ENCODE measurements at regions not wholly inside any gene's neighbourhood (a gene's known extent, or its start where the extent isn't known, plus 50 kb on each side); places are given as distances from the start of the nearest gene placed in this dataset.
"Not testable (repeated sequence)": the region's sequence is repeated elsewhere in the genome, so short reads cannot be mapped to it uniquely, and the experiment has no call there.

DNA sequence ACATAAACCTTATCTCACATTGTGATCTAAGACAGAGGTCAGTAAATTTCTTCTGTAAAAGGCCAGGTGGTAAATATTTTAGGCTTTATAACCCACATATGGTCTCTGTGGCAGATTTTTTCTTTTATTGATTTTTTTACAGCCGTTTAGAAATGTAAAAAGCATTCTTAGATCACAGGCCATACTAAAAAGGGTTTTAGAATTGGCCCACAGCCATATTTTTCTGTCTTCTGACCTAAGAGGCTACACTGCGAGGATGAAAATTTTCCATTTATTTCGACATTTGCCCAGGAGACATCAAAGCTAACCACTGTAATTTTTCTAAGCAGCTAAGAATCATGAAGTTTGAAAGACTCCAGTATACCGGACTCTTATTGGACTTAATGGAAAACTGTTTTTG, 377.2 kb upstream of the SGO1 start:
- H3K27ac Mint-ChIP-seq = no peak overlapping the region
- ATAC-seq (replicated peaks) (no peak), DNase-seq (no peak)
- no peaks in the 10 kb centered on the region for H3K27me3 Mint-ChIP-seq
- peaks cover 0 to 1% of the 10 kb centered on the region in 2 donors for H3K9me3 Mint-ChIP-seq
- H3K4me3 Mint-ChIP-seq = no peak overlapping the region
- no peaks in the 10 kb centered on the region for H3K36me3 Mint-ChIP-seq
- H3K4me1 Mint-ChIP-seq = no peaks in the 10 kb centered on the region

DNA sequence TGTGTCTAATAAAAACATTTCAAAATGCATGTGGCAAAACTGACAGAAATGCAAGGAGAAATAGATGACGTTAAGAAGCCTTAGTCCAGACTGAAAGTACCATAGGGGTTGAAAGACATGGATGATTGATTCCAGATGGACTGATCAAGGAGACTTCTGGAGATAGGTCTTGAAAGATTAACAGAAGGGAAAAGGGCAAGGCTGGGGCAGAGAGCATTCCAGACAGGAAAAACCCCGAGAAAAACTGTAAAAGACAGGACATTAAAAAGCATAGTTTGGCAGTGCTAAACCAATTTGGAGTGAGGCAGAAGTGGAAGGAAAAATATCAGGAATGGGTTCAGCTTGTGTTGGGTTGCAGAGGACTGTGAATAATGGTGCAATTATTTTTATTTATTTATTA, 375.2 kb upstream of the SGO1 start:
- Mint-ChIP-seq H3K36me3 (no peaks in the 10 kb centered on the region), H3K4me3 (no peak overlapping the region), H3K9me3 (peaks cover 0 to 1% of the 10 kb centered on the region in 2 donors), H3K27ac (no peak overlapping the region), H3K27me3 (no peaks in the 10 kb centered on the region), H3K4me1 (no peaks in the 10 kb centered on the region)
- DNase-seq (no peak), ATAC-seq (replicated peaks) (no peak)

DNA sequence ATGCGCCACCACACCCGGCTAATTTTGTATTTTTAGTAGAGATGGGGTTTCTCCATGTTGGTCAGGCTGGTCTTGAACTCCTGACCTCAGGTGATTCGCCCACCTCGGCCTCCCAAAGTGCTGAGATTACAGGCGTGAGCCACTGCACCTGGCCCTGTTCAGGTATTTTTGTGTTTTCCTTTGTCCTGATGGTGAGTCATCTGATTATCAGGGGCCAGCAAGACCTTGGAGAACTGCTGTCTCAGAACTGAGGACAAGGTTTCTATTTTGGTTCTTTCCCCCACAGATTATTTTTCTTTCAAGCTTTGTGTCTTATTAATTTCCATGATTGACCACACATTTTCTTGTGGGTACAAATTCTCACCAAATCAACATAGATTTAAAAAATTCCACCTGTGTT, 374.4 kb upstream of the SGO1 start:
- not testable (repeated sequence) for H3K4me3 Mint-ChIP-seq; H3K9me3 Mint-ChIP-seq; H3K4me1 Mint-ChIP-seq; H3K27me3 Mint-ChIP-seq; H3K27ac Mint-ChIP-seq; DNase-seq; ATAC-seq (replicated peaks); H3K36me3 Mint-ChIP-seq

DNA sequence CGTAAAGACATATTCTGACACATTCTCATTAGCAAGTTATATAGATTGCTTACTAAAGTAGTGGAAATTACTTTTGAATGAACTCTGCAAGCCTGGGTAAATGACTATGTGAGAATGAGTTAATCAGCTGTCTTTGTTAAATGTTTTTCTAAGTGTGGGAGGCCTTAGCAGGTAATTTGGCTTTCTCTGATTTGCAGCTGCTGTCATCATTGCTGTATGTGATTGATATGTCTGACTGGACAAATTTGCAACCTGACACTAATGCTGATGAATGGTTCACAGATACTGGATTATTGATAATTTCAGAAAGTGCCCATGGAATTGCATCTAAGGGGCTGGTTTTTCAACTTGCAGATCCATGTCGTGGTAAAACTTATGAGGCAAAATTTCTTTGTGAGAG, 372.2 kb upstream of the SGO1 start:
- Mint-ChIP-seq H3K9me3 (peaks cover 0 to 1% of the 10 kb centered on the region in 2 donors), H3K4me3 (no peak overlapping the region), H3K36me3 (no peaks in the 10 kb centered on the region), H3K4me1 (no peaks in the 10 kb centered on the region), H3K27me3 (no peaks in the 10 kb centered on the region), H3K27ac (no peak overlapping the region)
- no peak for DNase-seq
- no peak for ATAC-seq (replicated peaks)

DNA sequence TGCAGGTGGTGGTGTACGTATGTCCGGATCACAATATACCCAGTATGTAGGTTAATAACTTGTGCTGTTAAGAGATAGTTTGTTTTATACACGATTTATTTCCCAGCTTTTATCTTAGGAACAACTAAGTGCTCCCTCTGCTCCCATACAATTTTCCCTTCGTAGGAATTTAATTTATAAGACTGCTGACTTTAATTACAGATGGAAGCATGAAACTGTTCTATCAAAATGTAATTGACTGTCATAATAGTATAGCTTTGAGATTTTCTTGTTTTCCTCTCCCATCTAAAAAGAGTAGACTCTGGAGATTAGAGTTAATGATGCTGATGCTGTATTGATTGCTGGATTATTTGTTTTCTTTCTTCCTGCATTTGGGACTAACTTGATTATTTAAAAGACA, 370.7 kb upstream of the SGO1 start:
- DNase-seq = no peak
- no peak overlapping the region for H3K4me3 Mint-ChIP-seq
- H3K4me1 Mint-ChIP-seq = no peaks in the 10 kb centered on the region
- ATAC-seq (replicated peaks) = no peak
- H3K36me3 Mint-ChIP-seq = no peaks in the 10 kb centered on the region
- H3K9me3 Mint-ChIP-seq = peaks cover 0 to 3% of the 10 kb centered on the region in 2 donors
- H3K27ac Mint-ChIP-seq = no peak overlapping the region
- H3K27me3 Mint-ChIP-seq = no peaks in the 10 kb centered on the region

DNA sequence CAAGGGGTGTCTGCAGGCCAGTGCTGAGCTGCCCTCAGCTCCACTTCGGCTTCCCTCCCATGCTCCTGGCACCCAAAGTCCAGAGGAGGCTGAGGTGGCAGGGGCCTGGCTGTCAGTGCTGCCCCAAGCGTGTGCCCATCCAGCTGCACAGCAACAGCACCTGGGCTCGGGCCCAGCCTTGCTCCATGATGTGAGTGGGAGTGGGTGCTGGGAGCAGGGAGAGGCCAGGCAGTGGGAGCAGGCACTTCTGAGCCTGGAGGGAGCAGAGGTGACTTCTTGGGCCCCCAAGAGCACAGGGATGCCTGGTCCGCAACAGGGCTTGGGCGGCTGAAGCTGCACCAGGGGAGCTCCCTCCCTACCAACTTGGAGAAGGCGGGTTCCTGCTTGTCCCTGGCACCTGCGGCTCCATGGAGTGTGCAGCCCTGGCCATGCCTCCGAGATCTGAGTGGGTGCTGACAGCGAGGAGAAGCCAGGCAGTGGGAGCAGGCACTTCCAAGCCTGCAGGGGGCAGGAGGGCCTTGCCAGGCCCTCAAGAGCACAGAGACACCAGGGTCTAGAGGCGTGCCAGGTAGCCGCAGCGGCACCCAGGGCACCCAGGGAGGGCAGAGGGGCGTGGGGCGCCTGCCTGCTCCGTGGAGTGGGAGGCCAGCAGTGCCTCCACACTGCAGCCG, 366.7 kb upstream of the SGO1 start:
- H3K27me3 Mint-ChIP-seq = no peaks in the 10 kb centered on the region
- ATAC-seq (replicated peaks) (no peak), DNase-seq (no peak)
- H3K4me3 Mint-ChIP-seq = no peak overlapping the region
- H3K9me3 Mint-ChIP-seq = peaks cover 5 to 7% of the 10 kb centered on the region in 2 donors
- no peak overlapping the region for H3K27ac Mint-ChIP-seq
- H3K36me3 Mint-ChIP-seq = peaks cover 3 to 4% of the 10 kb centered on the region in 2 donors
- no peaks in the 10 kb centered on the region for H3K4me1 Mint-ChIP-seq

DNA sequence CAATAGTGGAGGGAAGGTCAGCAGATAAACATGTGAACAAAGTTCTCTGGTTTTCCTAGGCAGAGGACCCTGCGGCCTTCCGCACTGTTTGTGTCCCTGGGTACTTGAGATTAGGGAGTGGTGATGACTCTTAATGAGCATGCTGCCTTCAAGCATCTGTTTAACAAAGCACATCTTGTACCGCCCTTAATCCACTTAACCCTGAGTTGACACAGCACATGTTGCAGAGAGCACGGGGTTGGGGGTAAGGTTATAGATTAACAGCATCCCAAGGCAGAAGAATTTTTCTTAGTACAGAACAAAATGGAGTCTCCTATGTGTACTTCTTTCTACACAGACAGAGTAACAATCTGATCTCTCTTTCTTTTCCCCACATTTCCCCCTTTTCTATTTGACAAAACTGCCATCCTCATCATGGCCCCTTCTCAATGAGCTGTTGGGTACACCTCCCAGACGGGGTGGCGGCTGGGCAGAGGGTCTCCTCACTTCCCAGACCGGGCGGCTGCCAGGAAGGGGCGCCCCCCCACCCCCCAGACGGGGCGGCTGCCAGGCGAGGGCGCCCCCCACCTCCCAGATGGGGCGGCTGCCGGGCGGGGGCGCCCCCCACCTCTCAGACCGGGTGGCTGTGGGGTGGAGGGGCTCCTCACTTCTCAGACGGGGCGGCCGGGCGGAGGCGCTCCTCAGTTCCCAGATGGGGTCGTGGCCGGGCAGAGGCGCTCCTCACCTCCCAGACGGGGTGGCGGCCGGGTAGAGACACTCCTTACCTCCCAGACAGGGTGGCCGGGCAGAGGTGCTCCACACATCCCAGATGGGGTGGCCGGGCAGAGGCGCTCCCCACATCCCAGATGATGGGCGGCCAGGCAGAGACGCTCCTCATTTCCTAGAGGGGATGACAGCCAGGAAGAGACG, 361.6 kb upstream of the SGO1 start:
- not testable (repeated sequence) for DNase-seq; H3K36me3 Mint-ChIP-seq; H3K27me3 Mint-ChIP-seq; ATAC-seq (replicated peaks); H3K27ac Mint-ChIP-seq; H3K4me1 Mint-ChIP-seq; H3K4me3 Mint-ChIP-seq
- H3K9me3 Mint-ChIP-seq = peaks cover 7 to 11% of the 10 kb centered on the region in 2 donors

DNA sequence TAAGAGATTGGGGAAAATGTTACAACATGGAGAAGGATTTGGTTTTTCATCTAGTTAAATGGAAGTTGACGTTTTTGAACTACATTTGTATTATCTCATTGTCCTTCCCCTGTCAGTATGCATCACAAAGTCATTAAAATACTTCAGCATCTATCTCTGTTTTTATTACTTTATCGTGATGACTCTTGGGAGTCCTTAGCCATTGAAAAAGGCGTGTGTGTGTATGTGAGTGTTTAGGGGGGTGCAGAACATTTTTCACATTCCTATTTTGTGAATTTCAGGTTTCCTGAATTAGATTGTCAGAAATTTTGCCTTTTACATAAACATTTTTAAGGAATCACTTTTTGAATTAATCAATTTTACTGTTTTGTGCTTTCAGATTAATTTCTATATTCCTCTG, 360.6 kb upstream of the SGO1 start:
- ATAC-seq (replicated peaks) = no peak
- no peak overlapping the region for H3K27ac Mint-ChIP-seq
- H3K27me3 Mint-ChIP-seq = no peaks in the 10 kb centered on the region
- H3K36me3 Mint-ChIP-seq = peaks cover 3 to 4% of the 10 kb centered on the region in 2 donors
- H3K4me3 Mint-ChIP-seq = no peak overlapping the region
- peaks cover 7 to 11% of the 10 kb centered on the region in 2 donors for H3K9me3 Mint-ChIP-seq
- no peak for DNase-seq
- H3K4me1 Mint-ChIP-seq = no peaks in the 10 kb centered on the region

DNA sequence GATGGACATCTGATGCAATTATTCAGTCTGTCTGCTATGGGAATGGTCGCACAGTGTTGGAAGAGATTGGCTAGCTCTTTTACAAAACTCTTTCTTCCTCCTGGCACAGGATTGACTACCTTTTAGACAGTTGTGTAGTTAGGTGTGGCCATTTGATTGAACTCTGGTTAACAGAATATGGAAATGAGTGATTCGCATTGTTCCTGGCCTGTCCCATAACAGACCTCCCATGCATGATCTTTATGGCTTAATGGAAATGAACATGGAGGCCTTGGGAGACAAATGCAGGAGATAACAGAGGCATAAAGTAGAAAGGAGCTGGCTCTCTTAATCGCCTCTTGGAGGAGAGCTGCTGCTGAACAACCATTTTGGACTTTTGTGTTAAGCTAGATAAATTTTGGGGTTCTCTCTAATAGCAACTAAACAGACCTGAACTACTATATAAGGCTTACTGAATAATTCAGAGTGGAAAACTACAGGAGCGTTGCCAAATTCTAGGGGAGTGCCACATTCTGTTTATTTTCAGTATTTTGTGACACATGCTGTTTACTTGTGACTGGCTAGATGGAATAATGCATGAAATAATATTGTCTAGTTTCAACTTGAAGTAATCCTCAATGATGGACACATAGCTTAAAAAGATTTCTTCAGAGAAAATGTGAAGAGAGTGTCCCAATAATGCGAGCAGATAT, 357.7 kb upstream of the SGO1 start:
- ATAC-seq (replicated peaks) (no peak), DNase-seq (no peak)
- no peak overlapping the region for H3K4me3 Mint-ChIP-seq
- H3K36me3 Mint-ChIP-seq = peaks cover 3 to 4% of the 10 kb centered on the region in 2 donors
- peaks cover 7 to 11% of the 10 kb centered on the region in 2 donors for H3K9me3 Mint-ChIP-seq
- H3K27me3 Mint-ChIP-seq = peaks cover 0 to 6% of the 10 kb centered on the region in 2 donors
- H3K27ac Mint-ChIP-seq = no peak overlapping the region
- H3K4me1 Mint-ChIP-seq = no peaks in the 10 kb centered on the region

DNA sequence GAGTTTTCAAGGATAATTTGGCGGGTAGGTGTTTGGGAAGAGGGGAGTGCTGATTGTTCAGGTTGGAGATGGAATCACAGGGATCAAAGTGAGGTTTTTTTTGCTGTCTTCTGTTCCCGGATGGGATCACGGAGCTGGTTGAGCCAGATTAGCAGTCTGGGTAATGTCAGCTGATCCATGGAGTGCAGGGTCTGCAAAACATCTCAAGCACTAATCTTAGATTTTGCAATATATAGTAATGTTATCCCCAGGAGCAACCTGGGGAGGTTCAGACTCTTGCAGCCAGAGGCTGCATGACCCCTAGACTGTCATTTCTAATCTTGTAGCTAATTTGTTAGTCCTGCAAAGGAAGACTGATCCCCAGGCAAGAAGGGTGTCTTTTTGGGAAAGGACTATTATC, 354.1 kb upstream of the SGO1 start:
- Mint-ChIP-seq H3K27ac (no peak overlapping the region), H3K36me3 (no peaks in the 10 kb centered on the region), H3K4me3 (no peak overlapping the region), H3K4me1 (no peaks in the 10 kb centered on the region), H3K27me3 (peaks cover 0 to 6% of the 10 kb centered on the region in 2 donors), H3K9me3 (no peaks in the 10 kb centered on the region)
- DNase-seq (no peak), ATAC-seq (replicated peaks) (no peak)

DNA sequence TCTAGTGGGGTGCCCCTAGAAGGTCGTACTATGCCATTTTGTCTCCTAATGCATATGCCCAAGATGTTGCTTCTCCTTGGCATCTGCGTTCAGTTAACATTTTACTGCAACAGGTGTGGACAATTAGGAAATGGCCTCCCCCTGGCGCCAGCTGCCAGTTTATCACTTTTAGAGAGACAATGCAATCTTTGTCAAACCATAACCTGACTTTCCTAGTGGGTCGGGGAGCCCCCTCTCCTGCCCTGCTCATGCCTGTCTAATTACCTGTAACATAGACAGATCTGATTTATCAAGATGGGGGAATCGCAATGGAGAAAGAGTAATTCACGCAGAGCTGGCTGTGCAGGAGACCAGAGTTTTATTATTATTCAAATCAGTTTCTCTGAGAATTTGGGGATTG, 353.7 kb upstream of the SGO1 start:
- DNase-seq (no peak), ATAC-seq (replicated peaks) (no peak)
- peaks cover 0 to 6% of the 10 kb centered on the region in 2 donors for H3K27me3 Mint-ChIP-seq
- H3K36me3 Mint-ChIP-seq = no peaks in the 10 kb centered on the region
- no peak overlapping the region for H3K4me3 Mint-ChIP-seq
- H3K27ac Mint-ChIP-seq = no peak overlapping the region
- no peaks in the 10 kb centered on the region for H3K9me3 Mint-ChIP-seq
- no peaks in the 10 kb centered on the region for H3K4me1 Mint-ChIP-seq

DNA sequence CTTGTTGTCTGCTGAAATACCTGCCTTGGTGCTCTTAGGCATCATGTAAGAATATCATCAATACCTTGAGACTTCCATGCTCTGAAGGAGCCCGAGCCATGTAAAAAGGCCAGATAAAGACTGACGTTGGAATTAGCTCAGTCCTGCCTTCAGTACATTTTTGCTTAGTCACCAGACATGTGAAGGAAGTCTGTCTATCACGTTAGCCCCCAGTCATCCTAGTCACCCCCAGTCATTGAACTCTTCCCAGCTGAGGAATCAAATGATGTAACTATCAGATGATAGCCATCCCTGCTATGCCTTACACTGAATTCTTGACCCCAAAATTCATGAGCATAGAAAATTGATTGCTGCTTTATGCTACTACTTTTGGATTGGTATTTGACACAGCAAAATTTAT, 351.2 kb upstream of the SGO1 start:
- Mint-ChIP-seq H3K27ac (no peak overlapping the region), H3K36me3 (no peaks in the 10 kb centered on the region), H3K9me3 (no peaks in the 10 kb centered on the region), H3K4me3 (no peak overlapping the region), H3K27me3 (peaks cover 0 to 6% of the 10 kb centered on the region in 2 donors), H3K4me1 (no peaks in the 10 kb centered on the region)
- no peak for ATAC-seq (replicated peaks)
- DNase-seq = no peak

DNA sequence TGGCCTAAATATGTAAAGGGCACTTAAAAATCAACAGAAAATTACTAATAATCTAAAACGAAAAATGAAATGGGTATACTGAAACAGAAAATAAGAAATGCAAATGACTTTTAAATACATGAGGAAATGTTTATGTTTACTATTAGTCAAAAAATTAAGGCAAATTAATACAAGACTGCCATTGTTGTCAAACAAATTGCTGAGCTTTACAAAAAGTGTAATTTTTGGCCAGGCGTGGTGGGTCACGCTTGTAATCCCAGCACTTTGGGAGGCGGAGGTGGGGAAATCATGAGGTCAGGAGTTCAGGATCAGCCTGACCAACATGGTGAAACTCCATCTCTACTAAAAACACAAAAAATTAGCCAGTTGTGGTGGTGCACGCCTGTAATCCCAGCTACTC, 343.9 kb upstream of the SGO1 start:
- Mint-ChIP-seq H3K4me1 (no peaks in the 10 kb centered on the region), H3K36me3 (no peaks in the 10 kb centered on the region), H3K27me3 (no peaks in the 10 kb centered on the region), H3K4me3 (no peak overlapping the region), H3K9me3 (no peaks in the 10 kb centered on the region), H3K27ac (no peak overlapping the region)
- no peak for DNase-seq
- no peak for ATAC-seq (replicated peaks)

DNA sequence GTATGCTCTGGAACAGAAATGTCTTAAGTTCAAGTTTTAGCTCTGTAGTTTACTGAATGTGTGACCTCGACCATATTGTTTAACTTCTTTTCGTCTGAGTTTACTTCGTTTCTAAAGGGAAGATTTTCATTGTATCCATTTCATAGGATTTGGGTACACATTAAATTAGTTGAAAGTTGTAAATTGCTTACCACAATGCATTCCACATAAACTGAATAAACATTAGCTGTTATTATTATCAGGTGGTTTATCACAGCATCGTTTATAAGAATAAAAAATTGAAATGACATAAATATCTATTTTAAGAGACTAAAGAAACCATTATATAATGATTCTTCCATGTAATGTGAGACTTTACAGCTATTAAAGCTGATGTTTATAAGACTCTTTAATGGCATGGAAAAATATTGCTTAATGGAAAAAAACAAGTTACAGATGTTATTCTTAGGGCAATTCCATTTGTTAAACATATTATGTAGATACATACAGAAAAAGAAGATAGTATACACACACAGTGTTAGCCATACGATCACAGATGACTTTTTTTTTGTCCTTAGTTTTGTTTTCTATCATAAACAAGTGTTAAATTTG, 342.3 kb upstream of the SGO1 start:
- H3K36me3 Mint-ChIP-seq = no peaks in the 10 kb centered on the region
- H3K4me3 Mint-ChIP-seq = no peak overlapping the region
- no peak for ATAC-seq (replicated peaks)
- DNase-seq = no peak
- H3K27me3 Mint-ChIP-seq = no peaks in the 10 kb centered on the region
- H3K4me1 Mint-ChIP-seq = no peaks in the 10 kb centered on the region
- no peaks in the 10 kb centered on the region for H3K9me3 Mint-ChIP-seq
- no peak overlapping the region for H3K27ac Mint-ChIP-seq

All from stimulated activated naive B cell treated with anti-CD40 and anti-IgM and Interleukin-4, amounts not matched to agents 10 μg/mL and 1 μg/mL and 100 μg/mL, for 72 hours (primary cell).